ENCODE measurements at regions not wholly inside any gene's neighbourhood (a gene's known extent, or its start where the extent isn't known, plus 50 kb on each side); places are given as distances from the start of the nearest gene placed in this dataset.

DNA sequence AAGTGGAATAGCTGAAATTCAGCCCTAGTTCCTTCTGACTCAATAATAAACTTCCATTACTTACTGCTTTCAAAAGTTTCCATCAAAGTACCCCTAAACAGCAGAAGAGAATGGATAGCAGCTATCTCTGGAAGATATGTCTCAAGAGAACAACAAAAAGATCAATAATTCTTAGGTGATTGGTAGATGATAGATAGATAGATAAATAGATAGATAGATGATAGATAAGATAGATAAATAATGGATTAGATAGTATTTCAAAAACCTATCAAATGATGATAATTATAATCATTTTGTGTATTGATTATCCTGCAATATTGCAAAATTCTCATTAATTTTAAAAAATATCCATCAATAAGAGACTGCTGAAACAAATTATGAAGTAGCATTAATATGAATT, 97.4 kb upstream of the CCND2 start:
- Histone ChIP-seq H3K4ac (ENCODE audit: low read depth, low read length) (no peak overlapping the region), H3K27ac (ENCODE audit: low read depth, low read length) (no peak overlapping the region), H3K23ac (ENCODE audit: low read length) (no peak overlapping the region), H3K27me3 (ENCODE audit: insufficient read depth, low read length) (no peaks in the 10 kb centered on the region), H4K91ac (ENCODE audit: low read depth, low read length) (no peak overlapping the region), H2AFZ (ENCODE audit: insufficient read depth, low read length, poor library complexity) (no peak overlapping the region), H3K79me2 (ENCODE audit: control insufficient read depth, insufficient read depth, low read length, poor library complexity) (no peaks in the 10 kb centered on the region), H2BK12ac (ENCODE audit: low read length) (no peak overlapping the region), H3K4me3 (ENCODE audit: low read depth, low read length) (no peak overlapping the region), H3K9me3 (ENCODE audit: insufficient read depth, low read depth, low read length) (no peaks in the 10 kb centered on the region), H3K18ac (ENCODE audit: low read length) (no peak overlapping the region), H4K8ac (ENCODE audit: low read depth, low read length) (no peak overlapping the region), H4K12ac (ENCODE audit: low read depth, low read length) (no peak overlapping the region), H2BK120ac (ENCODE audit: insufficient read depth, low read length, poor library complexity) (no peak overlapping the region), H2BK5ac (ENCODE audit: low read depth, low read length, poor library complexity) (no peak overlapping the region), H3K9ac (ENCODE audit: low read length) (no peak overlapping the region), H3K14ac (ENCODE audit: low read length) (no peak overlapping the region), H3K4me1 (ENCODE audit: control insufficient read depth in 1 of 2, insufficient read depth in 2 of 2, low read length in 2 of 2) (no peaks in the 10 kb centered on the region), H3K4me2 (ENCODE audit: low read length) (no peak overlapping the region), H2AK5ac (ENCODE audit: low read length) (no peak overlapping the region), H3K36me3 (ENCODE audit: control insufficient read depth in 1 of 2, insufficient read depth in 2 of 2, low read length in 2 of 2) (no peaks in the 10 kb centered on the region), H3K79me1 (ENCODE audit: low read length) (no peaks in the 10 kb centered on the region)
- DNase-seq = no peak

DNA sequence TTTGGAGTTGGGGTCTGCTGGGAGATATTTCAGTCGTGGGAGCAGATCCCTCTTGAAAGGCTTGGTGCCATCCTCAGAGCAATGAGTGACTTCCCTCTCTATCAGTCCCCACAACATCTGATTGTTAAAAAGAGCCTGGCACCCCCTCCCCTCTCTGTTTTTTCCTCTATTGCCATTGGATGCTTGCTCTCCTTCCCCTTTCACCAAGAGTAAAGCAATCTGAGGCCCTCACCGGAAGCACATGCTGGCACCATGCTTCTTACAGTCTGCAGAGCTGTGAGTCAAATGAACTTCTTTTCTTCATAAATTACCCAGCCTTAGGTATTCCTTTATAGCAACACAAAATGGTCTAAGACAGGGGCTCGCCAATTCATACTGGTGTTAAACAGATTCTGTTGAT, 99.1 kb upstream of the CCND2 start:
- Histone ChIP-seq H3K27ac (ENCODE audit: low read depth, low read length) (no peak overlapping the region), H4K91ac (ENCODE audit: low read depth, low read length) (no peak overlapping the region), H3K4me2 (ENCODE audit: low read length) (no peak overlapping the region), H2BK120ac (ENCODE audit: insufficient read depth, low read length, poor library complexity) (no peak overlapping the region), H3K36me3 (ENCODE audit: control insufficient read depth in 1 of 2, insufficient read depth in 2 of 2, low read length in 2 of 2) (no peaks in the 10 kb centered on the region), H3K79me2 (ENCODE audit: control insufficient read depth, insufficient read depth, low read length, poor library complexity) (no peaks in the 10 kb centered on the region), H4K12ac (ENCODE audit: low read depth, low read length) (no peak overlapping the region), H3K79me1 (ENCODE audit: low read length) (no peaks in the 10 kb centered on the region), H3K9ac (ENCODE audit: low read length) (no peak overlapping the region), H2BK5ac (ENCODE audit: low read depth, low read length, poor library complexity) (no peak overlapping the region), H2AK5ac (ENCODE audit: low read length) (no peak overlapping the region), H3K4me1 (ENCODE audit: control insufficient read depth in 1 of 2, insufficient read depth in 2 of 2, low read length in 2 of 2) (no peaks in the 10 kb centered on the region), H3K27me3 (ENCODE audit: insufficient read depth, low read length) (no peaks in the 10 kb centered on the region), H2AFZ (ENCODE audit: insufficient read depth, low read length, poor library complexity) (no peak overlapping the region), H3K9me3 (ENCODE audit: insufficient read depth, low read depth, low read length) (no peaks in the 10 kb centered on the region), H3K4me3 (ENCODE audit: low read depth, low read length) (no peak overlapping the region), H4K8ac (ENCODE audit: low read depth, low read length) (no peak overlapping the region), H2BK12ac (ENCODE audit: low read length) (no peak overlapping the region), H3K14ac (ENCODE audit: low read length) (no peak overlapping the region), H3K18ac (ENCODE audit: low read length) (no peak overlapping the region), H3K4ac (ENCODE audit: low read depth, low read length) (no peak overlapping the region), H3K23ac (ENCODE audit: low read length) (no peak overlapping the region)
- WGBS (ENCODE audit: extremely low coverage, insufficient coverage, insufficient read length) = no CpG with 5 or more reads among the region's 3 CpGs
- DNase-seq = no peak

DNA sequence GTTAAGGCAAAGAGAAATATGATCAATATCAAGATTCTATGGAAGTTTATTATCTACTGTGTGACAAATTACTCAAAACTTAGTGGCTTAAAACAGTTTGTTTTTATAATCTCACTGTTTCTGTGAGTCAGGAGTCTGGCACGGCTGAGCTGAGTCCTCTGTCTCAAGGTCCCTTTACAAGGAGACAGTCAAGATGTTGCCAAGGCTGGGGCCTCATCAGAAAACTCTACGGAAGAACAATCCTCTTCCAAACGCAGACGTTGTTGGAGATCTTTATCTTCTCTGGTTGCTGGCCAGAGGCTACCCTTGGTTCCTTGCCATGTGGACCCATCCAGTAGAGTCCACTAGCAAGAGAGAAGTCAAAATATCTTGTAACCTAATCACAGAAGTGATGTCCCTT, 100.6 kb upstream of the CCND2 start:
- Histone ChIP-seq H3K18ac (ENCODE audit: low read length) (no peak overlapping the region), H3K4me2 (ENCODE audit: low read length) (no peak overlapping the region), H3K79me2 (ENCODE audit: control insufficient read depth, insufficient read depth, low read length, poor library complexity) (no peaks in the 10 kb centered on the region), H2AK5ac (ENCODE audit: low read length) (no peak overlapping the region), H3K4me1 (ENCODE audit: control insufficient read depth in 1 of 2, insufficient read depth in 2 of 2, low read length in 2 of 2) (no peaks in the 10 kb centered on the region), H3K4me3 (ENCODE audit: low read depth, low read length) (no peak overlapping the region), H4K91ac (ENCODE audit: low read depth, low read length) (no peak overlapping the region), H4K12ac (ENCODE audit: low read depth, low read length) (no peak overlapping the region), H2BK5ac (ENCODE audit: low read depth, low read length, poor library complexity) (no peak overlapping the region), H3K27me3 (ENCODE audit: insufficient read depth, low read length) (no peaks in the 10 kb centered on the region), H3K14ac (ENCODE audit: low read length) (no peak overlapping the region), H3K36me3 (ENCODE audit: control insufficient read depth in 1 of 2, insufficient read depth in 2 of 2, low read length in 2 of 2) (no peaks in the 10 kb centered on the region), H3K79me1 (ENCODE audit: low read length) (no peaks in the 10 kb centered on the region), H3K27ac (ENCODE audit: low read depth, low read length) (no peak overlapping the region), H3K9me3 (ENCODE audit: insufficient read depth, low read depth, low read length) (no peaks in the 10 kb centered on the region), H3K4ac (ENCODE audit: low read depth, low read length) (no peak overlapping the region), H4K8ac (ENCODE audit: low read depth, low read length) (no peak overlapping the region), H2BK12ac (ENCODE audit: low read length) (no peak overlapping the region), H2AFZ (ENCODE audit: insufficient read depth, low read length, poor library complexity) (no peak overlapping the region), H3K9ac (ENCODE audit: low read length) (peak overlapping the region; percentile 63), H3K23ac (ENCODE audit: low read length) (no peak overlapping the region), H2BK120ac (ENCODE audit: insufficient read depth, low read length, poor library complexity) (no peak overlapping the region)
- DNase-seq = no peak
- no CpG with 5 or more reads among the region's 4 CpGs for WGBS (ENCODE audit: extremely low coverage, insufficient coverage, insufficient read length)

DNA sequence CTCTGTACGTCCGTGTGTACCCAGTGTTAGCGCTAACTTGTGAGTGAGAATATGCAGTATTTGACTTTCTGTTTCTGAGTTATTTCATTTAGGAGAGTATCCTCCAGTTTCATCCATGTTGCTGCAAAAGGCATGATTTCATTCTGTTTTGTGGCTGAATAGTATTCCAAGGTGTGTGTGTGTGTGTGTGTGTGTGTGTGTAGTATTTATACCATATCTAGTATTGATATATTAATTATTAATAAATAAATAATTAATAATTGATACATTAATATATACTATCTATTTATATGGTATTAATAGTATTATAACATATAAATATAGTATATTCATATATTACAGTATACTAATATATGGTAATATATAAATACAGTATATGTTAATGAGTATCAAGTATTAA, 101.8 kb upstream of the CCND2 start:
- H3K9me3 ChIP-seq (ENCODE audit: insufficient read depth, low read depth, low read length) = no peaks in the 10 kb centered on the region
- no peaks in the 10 kb centered on the region for H3K27me3 ChIP-seq (ENCODE audit: insufficient read depth, low read length)
- no peak overlapping the region for H2BK5ac ChIP-seq (ENCODE audit: low read depth, low read length, poor library complexity)
- no peak overlapping the region for H4K91ac ChIP-seq (ENCODE audit: low read depth, low read length)
- H3K36me3 ChIP-seq (ENCODE audit: control insufficient read depth in 1 of 2, insufficient read depth in 2 of 2, low read length in 2 of 2) = no peaks in the 10 kb centered on the region
- no peak overlapping the region for H3K23ac ChIP-seq (ENCODE audit: low read length)
- no peaks in the 10 kb centered on the region for H3K79me2 ChIP-seq (ENCODE audit: control insufficient read depth, insufficient read depth, low read length, poor library complexity)
- H3K27ac ChIP-seq (ENCODE audit: low read depth, low read length) = no peak overlapping the region
- no peak overlapping the region for H4K8ac ChIP-seq (ENCODE audit: low read depth, low read length)
- H2BK120ac ChIP-seq (ENCODE audit: insufficient read depth, low read length, poor library complexity) = no peak overlapping the region
- no peak for DNase-seq
- no peaks in the 10 kb centered on the region for H3K79me1 ChIP-seq (ENCODE audit: low read length)
- no peak overlapping the region for H3K9ac ChIP-seq (ENCODE audit: low read length)
- H3K4me2 ChIP-seq (ENCODE audit: low read length) = no peak overlapping the region
- no peaks in the 10 kb centered on the region for H3K4me1 ChIP-seq (ENCODE audit: control insufficient read depth in 1 of 2, insufficient read depth in 2 of 2, low read length in 2 of 2)
- H3K4me3 ChIP-seq (ENCODE audit: low read depth, low read length) = no peak overlapping the region
- no peak overlapping the region for H2AK5ac ChIP-seq (ENCODE audit: low read length)
- no peak overlapping the region for H2AFZ ChIP-seq (ENCODE audit: insufficient read depth, low read length, poor library complexity)
- no peak overlapping the region for H4K12ac ChIP-seq (ENCODE audit: low read depth, low read length)
- H2BK12ac ChIP-seq (ENCODE audit: low read length) = no peak overlapping the region
- no peak overlapping the region for H3K18ac ChIP-seq (ENCODE audit: low read length)
- no CpG with 5 or more reads among the region's 3 CpGs for WGBS (ENCODE audit: extremely low coverage, insufficient coverage, insufficient read length)
- H3K14ac ChIP-seq (ENCODE audit: low read length) = no peak overlapping the region
- no peak overlapping the region for H3K4ac ChIP-seq (ENCODE audit: low read depth, low read length)

DNA sequence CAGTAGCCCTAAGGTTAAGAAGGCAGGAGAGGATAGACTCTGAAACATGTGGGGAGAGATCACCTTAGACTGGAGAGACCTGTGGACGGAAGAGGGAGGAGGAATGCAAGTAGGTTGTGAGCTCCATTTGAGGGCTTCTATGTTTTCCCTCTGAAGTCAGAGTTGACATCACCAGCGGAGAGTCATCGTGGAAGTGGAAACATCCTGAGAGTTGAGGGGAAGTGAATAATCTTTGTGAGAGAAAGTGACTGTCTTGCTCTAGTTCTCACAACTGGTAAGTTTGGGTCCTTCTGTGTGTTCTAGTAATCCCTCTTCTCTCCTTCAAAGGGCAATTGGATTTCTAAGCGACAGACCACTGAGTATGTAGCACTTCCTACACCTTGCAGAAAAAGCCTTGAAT, 103.6 kb upstream of the CCND2 start:
- Histone ChIP-seq H3K14ac (ENCODE audit: low read length) (no peak overlapping the region), H3K9ac (ENCODE audit: low read length) (no peak overlapping the region), H2BK5ac (ENCODE audit: low read depth, low read length, poor library complexity) (no peak overlapping the region), H3K79me1 (ENCODE audit: low read length) (peaks cover 4% of the 10 kb centered on the region), H4K8ac (ENCODE audit: low read depth, low read length) (no peak overlapping the region), H3K4ac (ENCODE audit: low read depth, low read length) (no peak overlapping the region), H2AFZ (ENCODE audit: insufficient read depth, low read length, poor library complexity) (no peak overlapping the region), H2BK12ac (ENCODE audit: low read length) (no peak overlapping the region), H3K27me3 (ENCODE audit: insufficient read depth, low read length) (no peaks in the 10 kb centered on the region), H3K36me3 (ENCODE audit: control insufficient read depth in 1 of 2, insufficient read depth in 2 of 2, low read length in 2 of 2) (no peaks in the 10 kb centered on the region), H3K18ac (ENCODE audit: low read length) (no peak overlapping the region), H3K4me1 (ENCODE audit: control insufficient read depth in 1 of 2, insufficient read depth in 2 of 2, low read length in 2 of 2) (peaks cover 4% of the 10 kb centered on the region in 2 experiments), H4K91ac (ENCODE audit: low read depth, low read length) (no peak overlapping the region), H3K9me3 (ENCODE audit: insufficient read depth, low read depth, low read length) (no peaks in the 10 kb centered on the region), H2BK120ac (ENCODE audit: insufficient read depth, low read length, poor library complexity) (no peak overlapping the region), H3K4me3 (ENCODE audit: low read depth, low read length) (no peak overlapping the region), H3K23ac (ENCODE audit: low read length) (no peak overlapping the region), H3K27ac (ENCODE audit: low read depth, low read length) (no peak overlapping the region), H2AK5ac (ENCODE audit: low read length) (no peak overlapping the region), H3K4me2 (ENCODE audit: low read length) (no peak overlapping the region), H4K12ac (ENCODE audit: low read depth, low read length) (no peak overlapping the region), H3K79me2 (ENCODE audit: control insufficient read depth, insufficient read depth, low read length, poor library complexity) (no peaks in the 10 kb centered on the region)
- WGBS (ENCODE audit: extremely low coverage, insufficient coverage, insufficient read length) = no CpG with 5 or more reads among the region's 4 CpGs
- DNase-seq = no peak
